Caki2 (cell line): ENCODE measurements at regions not wholly inside any gene's neighbourhood (a gene's known extent, or its start where the extent isn't known, plus 50 kb on each side); places are given as distances from the start of the nearest gene placed in this dataset.

ENCODE experiments used
- DNase-seq: peaks from one replicate; pipeline ENCODE4 v3.0.0-alpha.2; 2015; ENCODE audit warnings: low read depth
- in situ Hi-C: cut with HindIII; loops from 2 replicates; pipeline ENCODE4 v1.10.0; 2016; ENCODE audit warnings: low sequenced_read_pairs, low pct_unique_long_range_greater_than_20kb, mixed read lengths

DNA sequence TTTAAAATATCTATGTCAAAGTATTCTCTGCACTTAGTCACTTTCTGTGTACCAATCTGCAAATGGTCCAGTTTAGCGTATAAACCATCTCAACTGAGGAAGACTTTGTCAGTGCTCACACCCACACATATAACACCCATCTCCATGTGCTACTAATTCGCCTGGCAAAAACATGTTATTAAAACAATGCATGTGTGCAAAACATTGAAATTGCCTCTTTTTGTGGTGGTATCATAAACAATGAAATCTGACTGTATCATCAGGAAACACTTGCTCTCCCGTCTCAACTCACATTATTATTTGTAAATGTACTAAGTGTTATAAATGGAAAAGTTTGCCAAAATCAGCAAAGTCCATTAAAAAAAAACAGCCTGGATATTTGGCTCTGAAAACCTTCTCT is 105.9 kb upstream of the FOXC1 start:
- no peak for DNase-seq
- in situ Hi-C loops: no loop called here

DNA sequence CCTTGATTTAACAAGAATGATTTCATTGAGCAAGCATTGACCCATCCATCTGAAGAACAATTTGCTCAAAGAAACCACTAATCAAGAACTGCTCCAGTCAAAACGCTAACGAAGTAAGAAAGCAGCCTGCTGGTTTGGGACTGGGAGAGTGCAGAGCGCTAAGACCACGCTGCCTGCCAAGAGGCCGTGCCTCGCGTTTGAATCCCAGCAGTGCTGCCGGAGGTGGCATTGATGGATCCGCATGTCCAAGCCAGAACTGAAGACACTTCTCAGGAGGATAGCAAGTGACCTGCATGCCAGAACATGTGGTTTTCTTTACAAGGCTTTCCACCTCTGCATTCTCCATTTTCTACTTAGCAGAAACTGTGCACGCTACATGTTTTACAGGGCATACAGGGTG is 105.2 kb upstream of the FOXC1 start:
- DNase-seq: no peak
- in situ Hi-C loops: no loop called here

- in situ Hi-C loops: no loop called here
- no peak for DNase-seq
Measured at GRCh38 chr6:1507251-1507650, 102.5 kb upstream of the FOXC1 start.

DNA sequence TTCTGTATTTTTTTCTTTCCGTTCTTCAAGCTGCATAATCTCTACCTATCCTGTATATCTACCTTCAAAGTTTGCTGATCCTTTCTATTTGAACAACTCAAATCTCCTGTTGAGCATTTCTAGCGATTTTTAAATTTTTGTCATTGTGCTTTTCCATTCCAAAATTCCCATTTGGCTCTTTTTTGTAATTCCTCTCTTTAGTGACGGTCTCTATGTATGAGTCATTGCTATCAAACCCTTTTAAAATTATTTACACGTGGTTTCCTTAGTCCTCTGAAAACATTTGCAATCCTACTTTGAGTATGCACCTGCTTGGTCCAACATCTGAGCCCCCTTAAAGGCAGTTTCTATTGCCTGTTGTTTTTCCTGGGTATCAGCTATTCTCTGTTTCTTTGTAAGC is 100.5 kb upstream of the FOXC1 start:
- no peak for DNase-seq
- in situ Hi-C loops: no loop called here

DNA sequence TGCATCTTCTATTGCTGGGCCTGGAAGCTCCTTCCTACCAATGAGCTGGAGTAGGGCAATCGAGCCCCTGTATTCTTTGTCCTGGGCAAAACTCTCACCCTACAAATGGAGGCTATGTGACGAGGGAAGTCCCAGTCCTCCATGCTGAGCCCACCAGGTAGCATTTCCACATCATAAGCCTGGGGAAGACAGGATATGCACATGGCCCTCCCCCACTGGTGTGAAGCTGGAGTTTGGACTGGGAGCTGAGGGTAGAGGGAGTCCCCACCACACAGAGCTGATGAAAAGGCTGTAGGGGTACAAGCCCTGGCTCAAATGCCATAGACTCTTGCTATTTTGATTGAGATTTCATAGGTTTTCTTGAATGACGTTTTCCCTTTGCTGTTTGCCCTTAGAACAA is 99.5 kb upstream of the FOXC1 start:
- no peak for DNase-seq
- in situ Hi-C loops: no loop called here

DNA sequence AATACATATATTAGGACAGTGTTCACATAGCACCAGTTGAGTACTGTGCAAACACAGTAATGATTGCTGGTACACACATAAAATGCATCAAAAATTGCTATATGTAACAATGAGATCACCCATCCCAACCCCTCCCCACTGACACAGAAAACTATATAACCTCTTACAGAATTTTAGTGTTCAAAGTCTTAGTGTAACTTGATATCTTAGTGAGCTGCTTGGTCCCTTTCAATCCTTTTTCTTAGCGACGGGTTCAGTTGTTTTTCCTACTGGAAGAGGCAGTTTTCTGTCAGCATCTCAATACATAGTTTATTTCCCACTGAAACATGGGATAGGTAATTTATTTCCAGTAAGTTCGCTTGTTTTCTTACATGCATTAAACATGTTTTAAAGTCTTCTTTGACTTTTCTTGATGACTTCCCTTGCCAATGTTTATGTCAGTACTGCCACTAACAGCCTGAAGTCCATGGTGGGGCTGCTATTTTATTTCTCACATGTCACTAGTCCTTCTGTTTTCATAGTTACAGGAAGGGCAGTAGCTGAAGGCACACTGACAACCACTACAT is 96.4 kb upstream of the FOXC1 start:
- in situ Hi-C loops: no loop called here
- DNase-seq: no peak

GRCh38 chr6:1514078-1514477 is 95.6 kb upstream of the FOXC1 start:
- DNase-seq: no peak
- in situ Hi-C loops: no loop called here

DNA sequence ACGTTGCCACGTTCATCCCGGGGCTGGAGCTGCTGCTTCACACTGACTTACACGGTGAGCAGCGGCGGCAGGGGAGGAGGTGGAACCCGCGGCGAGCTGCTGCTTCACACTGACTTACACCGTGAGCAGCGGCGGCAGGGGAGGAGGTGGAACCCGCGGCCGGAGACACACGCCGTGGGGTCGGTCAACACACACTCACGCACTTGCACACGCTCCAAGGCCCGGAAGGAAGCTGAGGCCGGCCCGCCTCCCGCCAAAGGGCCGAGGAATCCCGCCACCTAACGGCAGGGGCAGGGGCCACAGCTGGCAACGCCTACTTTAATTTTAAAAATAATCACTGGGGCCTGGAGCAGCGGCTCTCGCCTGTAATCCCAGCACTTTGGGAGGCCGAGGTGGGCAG is 94.4 kb upstream of the FOXC1 start:
- no peak for DNase-seq
- in situ Hi-C loops: no loop called here

- DNase-seq: no peak
- in situ Hi-C loops: no loop called here
Measured at GRCh38 chr6:1515781-1516180, 93.9 kb upstream of the FOXC1 start.

DNA sequence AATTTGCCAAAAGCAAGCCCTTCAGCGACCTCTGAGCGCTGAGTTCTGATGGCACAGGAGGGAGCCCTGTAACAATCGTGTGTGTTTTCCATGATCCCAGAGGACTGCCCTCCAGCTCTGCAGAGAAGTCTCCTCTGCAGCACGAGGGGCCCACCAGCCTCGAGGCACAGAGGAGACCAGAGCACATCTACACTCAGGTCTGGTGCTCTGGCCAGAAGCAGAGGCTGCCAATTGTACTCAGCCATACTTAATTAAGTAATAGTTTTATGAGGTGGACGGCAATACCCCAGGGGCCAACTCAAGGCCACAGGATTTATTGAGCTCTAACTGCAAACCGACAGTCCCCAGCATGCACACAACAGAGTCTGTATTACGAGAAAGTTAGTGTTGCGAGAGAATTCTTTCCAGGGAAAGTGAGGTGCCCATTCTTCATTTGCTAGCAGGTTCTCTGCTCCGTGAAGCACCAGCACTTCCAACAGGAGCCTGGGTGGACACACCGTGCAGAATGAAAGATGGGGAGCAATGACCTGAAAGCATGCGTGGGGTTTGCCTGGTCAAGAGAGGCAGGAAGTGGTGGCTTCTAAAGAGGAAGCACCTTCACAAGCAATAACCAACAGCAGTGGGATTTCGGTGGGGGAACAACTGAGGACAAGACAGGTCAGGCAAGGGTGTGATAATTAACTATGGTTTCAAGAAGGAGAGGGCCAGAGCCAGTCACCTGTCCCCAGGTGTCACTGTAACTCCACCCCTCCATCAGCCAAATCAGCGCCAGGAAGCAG is 92.8 kb upstream of the FOXC1 start:
- DNase-seq: no peak
- in situ Hi-C loops: no loop called here

- DNase-seq: no peak
- in situ Hi-C loops: no loop called here
Measured at GRCh38 chr6:1518855-1519254, 90.9 kb upstream of the FOXC1 start.

DNA sequence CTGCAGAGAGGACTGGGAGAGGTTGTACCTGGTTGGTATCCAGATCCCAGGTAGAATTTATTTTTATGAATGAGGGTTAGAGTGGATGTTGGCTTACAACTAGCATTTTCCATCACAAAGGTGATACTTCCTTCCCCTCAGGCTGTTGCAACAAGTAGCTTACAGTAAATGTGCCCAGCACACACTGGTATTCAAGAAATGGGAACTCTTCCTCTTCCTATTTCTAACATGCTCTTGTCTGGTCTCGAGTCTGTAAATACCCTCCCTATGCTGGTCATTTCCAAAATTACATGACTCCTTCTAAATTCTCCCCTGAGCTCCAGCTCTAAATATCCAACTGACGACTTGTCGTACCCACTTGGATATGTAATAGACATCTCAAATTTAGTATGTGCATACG is 90.1 kb upstream of the FOXC1 start:
- in situ Hi-C loops: no loop called here
- no peak for DNase-seq

DNA sequence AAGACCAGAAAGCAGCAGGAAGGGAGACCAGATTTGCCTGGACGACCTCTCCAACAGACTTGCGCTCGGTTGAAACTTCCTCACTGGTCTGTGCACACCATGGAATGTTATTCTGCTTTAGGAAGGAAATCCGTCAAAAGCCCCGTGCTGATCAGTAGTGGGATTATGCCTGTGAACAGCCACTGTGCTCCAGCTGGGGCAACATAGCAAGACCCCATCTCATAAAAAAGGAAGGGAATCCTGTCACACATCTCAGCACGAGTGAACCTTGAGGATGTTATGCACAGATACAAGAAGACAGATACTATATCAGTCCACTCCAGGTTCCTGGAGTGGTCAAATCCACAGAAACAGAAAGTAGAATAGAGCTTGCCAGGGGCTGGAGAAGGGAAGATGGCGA is 86.9 kb upstream of the FOXC1 start:
- in situ Hi-C loops: no loop called here
- DNase-seq: no peak

DNA sequence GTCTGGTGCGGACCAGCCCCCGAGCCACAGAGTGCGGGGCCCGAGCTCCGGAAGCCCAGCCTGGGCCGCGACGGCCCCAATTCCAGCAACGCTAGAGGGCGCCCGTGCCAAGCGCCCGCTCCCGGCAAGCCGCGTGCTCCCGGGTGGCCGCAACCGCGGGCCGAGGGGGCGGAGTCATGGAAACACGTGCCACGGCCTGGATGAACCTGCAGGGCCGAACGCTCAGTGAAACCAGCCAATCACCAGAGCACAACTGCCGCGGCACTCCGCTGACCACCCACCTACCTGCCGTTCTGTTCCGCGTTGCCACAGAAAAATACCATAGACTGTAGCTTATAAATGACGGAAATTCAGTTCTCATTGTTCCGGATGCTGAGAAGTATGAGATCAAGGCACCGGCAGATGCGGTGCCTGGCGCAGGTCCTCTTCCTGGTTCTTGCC is 85.7 kb upstream of the FOXC1 start:
- in situ Hi-C loops: no loop called here
- DNase-seq: peak; percentile 65

- no peak for DNase-seq
- in situ Hi-C loops: no loop called here
Measured at GRCh38 chr6:1525364-1526038, 84.2 kb upstream of the FOXC1 start.

- in situ Hi-C loops: no loop called here
- DNase-seq: no peak
Measured at GRCh38 chr6:1526398-1527072, 83.2 kb upstream of the FOXC1 start.

DNA sequence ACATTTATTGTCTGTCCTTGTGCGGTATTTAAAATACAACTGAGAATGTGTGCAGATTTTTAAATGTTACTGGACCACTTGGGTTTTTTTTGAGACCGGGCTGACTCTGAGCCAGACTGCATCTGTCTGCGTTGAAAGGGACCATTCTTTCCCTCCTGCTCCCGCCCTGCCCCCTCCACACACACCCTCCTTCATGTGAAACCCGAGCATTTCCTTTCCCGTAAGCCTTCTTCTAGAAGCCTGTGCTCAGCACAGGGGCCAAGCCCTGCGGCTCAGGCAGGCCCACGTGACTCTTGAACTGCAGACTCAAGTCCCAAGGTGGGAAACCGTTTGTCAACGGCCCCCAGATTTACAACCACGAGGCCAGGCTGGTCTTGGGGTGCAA is 82.7 kb upstream of the FOXC1 start:
- DNase-seq: no peak
- in situ Hi-C loops: no loop called here

- in situ Hi-C loops: no loop called here
- no peak for DNase-seq
Measured at GRCh38 chr6:1535295-1535694, 74.4 kb upstream of the FOXC1 start.
